DMS153 treated with DMSO at 0.1 percent for 48 hours (cell line): ENCODE measurements at regions not wholly inside any gene's neighbourhood (a gene's known extent, or its start where the extent isn't known, plus 50 kb on each side); places are given as distances from the start of the nearest gene placed in this dataset.
"Not testable (repeated sequence)": the region's sequence is repeated elsewhere in the genome, so short reads cannot be mapped to it uniquely, and the experiment has no call there.

Experiments
- DNase-seq: peaks from one replicate; lab custom pipeline; 2025; ENCODE audit not compliant: unreplicated experiment; lab: John Stamatoyannopoulos, UW

- not testable (repeated sequence) for DNase-seq
Measured at GRCh38 chr10:46740368-46740767, 161.4 kb downstream of the SYT15 start.

GRCh38 chr10:46749003-46749402, 162.2 kb upstream of the PTPN20 start:
- DNase-seq = not testable (repeated sequence)

- not testable (repeated sequence) for DNase-seq
Measured at GRCh38 chr10:46749470-46749869, 161.8 kb upstream of the PTPN20 start.

GRCh38 chr10:46753763-46754162, 157.5 kb upstream of the PTPN20 start:
- not testable (repeated sequence) for DNase-seq

GRCh38 chr10:46761471-46761870, 149.8 kb upstream of the PTPN20 start:
- not testable (repeated sequence) for DNase-seq

- DNase-seq = not testable (repeated sequence)
Measured at GRCh38 chr10:46768515-46769291, 142.5 kb upstream of the PTPN20 start.

DNA sequence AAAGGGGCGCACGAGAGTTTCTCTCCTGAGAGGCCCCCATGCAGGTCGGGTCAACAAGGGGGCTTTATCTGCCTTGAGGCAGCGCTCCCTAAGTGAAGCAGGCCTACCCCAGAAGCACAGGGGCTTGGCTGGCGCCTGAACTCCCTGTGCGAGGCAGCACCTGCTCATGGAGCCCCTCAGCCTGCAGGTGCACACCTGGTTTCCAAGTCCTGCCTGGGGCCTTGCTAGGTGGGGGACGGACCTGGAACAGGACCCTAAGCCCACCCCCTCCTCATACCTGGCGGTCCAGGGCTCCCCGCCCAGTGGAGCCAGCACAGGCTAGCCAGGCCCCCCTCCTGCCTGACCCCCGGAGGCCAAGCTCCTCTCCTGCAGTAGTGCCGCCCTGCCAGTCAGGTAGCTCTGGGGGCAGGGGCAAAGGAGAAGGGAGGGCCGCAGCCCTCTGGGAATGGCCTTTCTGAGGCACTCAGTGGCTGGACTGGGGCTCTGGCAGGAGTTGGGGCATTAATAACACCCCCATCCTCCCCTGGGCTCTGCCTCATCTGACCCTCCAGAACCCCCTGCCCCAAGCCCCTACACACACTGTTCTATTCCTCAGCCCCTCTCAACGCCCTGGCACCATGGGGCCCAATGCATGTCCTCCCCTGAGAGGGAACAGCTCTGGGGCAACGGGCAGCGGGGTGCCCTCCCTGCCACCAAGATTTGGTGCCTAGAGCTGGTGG, 137.9 kb upstream of the PTPN20 start:
- DNase-seq = not testable (repeated sequence)

- not testable (repeated sequence) for DNase-seq
Measured at GRCh38 chr10:46773897-46774236, 137.4 kb upstream of the PTPN20 start.

DNA sequence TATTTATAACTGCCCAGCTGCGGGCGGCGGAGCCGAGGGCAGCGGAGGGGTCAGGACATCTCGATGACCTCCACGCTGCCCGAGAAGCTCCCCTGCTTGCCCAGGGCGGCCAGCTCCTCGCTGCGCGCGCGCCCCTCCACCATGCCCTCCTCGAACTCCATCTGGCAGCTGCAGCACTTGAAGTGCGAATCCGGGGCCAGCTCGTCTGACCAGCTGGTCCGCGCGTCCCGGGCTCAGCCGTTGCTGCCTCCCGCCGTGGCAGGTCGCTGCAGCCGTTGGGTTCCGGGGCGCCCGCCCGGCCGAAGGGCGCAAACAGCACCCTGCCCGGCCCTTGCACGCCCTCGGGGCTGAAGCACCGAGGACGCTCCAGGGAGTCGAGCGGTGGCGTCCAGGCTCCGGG, 136.9 kb upstream of the PTPN20 start:
- DNase-seq = not testable (repeated sequence)

DNA sequence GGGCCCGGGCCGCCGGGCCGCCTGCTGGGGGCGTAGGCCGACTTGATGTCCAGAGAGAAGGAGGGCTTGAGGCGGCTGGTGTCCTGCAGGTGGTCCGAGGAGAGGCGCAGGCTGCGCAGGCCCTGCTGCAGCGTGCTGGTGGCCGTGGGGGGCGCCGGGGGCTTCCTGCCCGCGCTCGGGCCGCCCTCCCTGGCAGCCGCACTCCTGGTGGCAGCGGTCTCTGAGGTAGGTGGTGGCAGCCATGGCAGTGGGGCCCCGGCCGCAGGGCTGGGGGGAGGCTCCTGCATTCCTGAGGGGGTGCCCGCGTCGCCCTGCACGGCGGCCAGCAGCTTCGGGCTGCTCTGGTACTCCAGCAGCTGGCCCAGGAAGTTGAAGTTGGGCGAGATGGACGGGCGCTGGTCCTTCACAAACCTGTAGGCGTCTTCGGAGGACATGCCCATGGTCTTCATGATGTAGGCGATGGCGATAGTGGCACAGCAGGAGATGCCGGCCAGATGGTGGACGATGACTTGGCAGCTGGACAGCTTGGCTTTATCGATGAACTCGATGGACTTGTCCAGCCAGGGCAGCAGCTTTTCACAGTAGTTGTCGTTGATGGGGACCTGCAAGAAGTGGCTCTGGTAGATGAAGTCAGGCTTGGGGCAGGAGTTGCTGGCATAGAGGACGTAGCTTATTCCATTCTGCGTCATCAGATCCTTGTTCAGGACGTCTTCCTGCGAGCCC, 136.1 kb upstream of the PTPN20 start:
- not testable (repeated sequence) for DNase-seq

DNA sequence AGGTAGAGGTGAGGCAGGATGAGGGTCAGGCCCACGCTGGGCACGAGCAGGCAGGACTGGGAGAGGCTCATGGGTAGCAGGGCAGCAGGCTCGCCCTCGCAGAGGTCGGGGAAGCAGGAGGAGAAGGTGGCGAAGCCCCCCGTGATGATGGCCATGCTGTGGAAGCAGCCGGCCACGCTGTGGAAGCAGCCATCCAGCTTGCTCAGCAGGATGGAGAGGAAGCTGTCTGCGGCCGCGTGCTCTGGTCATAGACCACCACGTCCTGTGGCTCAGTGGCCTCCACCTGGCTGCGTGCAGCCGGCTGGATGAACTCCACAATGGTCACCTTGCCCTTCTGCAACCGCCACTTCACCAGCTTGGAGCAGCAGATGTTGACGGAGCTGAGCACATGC, 135.6 kb upstream of the PTPN20 start:
- not testable (repeated sequence) for DNase-seq

DNA sequence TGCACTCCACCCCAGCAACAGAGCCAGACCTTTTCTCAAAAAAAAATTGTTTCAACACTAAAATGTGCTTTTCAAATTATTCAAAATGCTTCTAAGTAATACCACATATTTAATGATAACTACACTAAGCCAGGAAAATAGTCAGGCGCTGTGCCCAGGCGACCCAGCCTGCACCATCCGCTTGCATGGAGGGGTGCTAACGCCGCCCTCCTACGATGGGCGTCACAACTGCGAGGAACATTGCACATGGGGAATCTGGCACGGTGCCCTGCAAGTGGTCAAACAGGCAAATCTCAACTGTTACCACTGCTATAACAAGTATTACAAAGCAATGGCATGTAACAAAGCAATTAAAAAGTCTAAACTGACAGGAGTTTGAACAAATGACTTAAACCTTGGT, 131.7 kb upstream of the PTPN20 start:
- not testable (repeated sequence) for DNase-seq

GRCh38 chr10:46780164-46780563, 131.1 kb upstream of the PTPN20 start:
- not testable (repeated sequence) for DNase-seq

DNA sequence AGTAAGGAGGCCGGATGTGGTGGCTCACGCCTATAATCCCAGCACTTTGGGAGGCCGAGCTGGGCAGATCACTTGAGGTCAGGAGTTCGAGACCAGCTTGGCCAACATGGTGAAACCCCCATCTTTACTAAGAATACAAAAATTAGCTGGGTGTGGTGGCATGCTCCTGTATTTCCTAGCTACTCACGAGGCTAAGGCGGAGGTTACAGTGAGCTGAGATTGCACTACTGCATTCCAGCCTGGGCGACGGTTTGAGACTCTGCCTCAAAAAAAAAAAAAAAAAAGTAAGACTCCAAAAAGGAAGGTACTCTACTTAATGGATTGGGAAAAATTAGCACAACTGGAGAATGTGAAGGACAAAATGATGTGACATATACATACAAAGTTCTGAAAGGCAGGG, 130.2 kb upstream of the PTPN20 start:
- DNase-seq = not testable (repeated sequence)

- DNase-seq = not testable (repeated sequence)
Measured at GRCh38 chr10:46782001-46782874, 129.0 kb upstream of the PTPN20 start.

DNA sequence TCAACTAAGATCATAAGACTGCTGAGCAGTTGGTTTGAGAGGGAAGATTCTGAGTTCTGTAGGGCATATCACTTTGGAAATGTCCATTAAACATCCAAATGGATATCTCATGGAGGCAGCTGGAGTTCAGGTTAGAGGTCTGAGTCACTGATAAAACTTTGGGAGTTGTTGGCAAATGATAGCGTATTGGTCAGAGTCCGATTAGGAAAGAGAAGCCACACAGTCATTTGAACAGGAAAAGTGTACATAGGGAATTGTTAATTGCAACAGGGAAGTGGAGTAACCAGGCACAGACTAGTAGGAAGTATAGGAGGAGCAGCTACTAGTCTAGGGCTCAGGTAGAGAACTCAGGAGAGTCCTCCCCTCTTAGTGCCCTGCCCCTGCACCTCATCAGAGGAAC, 126.6 kb upstream of the PTPN20 start:
- DNase-seq = not testable (repeated sequence)

DNA sequence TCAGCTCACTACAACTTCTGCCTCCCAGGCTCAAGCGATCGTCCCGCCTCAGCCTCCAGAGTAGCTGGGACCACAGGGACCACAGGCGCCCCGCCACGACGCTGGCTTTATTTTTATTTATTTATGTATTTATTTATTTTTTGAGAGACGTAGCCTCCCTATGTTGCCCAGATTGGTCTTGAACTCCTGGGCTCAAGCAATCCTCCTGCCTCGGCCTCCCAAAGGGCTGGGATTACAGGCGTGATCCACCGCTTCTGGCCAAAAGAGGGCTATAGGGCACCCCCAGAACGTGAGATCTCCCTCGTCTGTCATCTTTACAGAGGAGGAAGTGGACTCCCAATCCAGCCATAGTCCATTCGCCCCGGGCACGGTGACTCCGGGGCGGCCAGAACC, 125.1 kb upstream of the PTPN20 start:
- DNase-seq = not testable (repeated sequence)

DNA sequence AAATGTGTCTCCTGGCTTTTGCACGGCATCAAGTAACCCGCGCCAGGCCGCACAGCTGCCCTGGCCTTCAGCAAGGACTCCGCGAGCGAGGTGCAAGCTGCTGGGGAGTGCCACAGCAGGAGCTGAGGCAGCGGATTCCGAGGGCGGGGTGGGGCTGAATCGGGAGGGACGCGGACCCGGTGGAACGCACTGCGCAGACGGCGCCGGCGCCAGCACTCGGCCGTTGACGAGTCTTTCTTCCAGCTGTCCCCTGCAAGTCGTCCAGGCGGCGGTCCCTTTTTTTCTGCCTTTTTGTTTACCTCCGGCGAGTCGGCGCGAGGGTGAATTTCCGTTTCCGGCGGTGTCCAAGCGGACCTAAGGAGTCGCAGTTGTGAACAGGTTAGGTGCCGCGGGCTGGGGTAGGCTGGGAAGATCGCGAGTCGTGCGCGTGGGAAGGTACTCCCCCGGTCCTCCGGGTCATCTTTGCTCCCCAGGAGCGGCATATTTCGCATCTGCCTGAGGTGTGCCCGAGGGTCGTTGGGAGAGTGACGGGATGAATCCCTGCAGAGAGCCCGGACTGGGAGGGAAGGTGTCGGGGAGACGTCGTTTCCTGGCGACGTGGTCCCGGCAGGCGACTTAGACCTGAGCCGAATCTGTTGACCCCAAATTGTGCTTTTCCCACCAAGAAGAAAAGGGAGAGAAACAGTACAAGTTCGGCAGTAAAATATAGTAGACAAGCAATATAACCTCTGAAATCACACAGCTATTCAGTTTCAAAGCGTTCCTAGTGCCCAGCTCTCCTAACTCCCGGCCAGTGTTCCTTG, 124.5 kb upstream of the PTPN20 start:
- DNase-seq = peak; percentile 42

DNA sequence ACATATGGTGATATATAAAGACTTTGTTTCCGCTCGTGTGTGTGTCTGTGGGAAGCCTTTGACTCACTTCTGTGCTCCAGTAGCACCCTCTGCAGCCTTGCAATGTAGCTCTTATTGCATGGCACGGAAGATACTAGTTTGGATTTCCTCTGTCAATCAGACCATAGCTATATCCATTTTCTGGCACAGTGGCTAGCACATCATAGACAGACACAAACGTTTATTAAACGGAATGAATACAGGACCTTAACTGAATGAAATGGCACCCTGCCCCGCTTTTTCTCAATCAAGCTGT, 124.0 kb upstream of the PTPN20 start:
- DNase-seq = no peak
